ENCODE measurements at regions not wholly inside any gene's neighbourhood (a gene's known extent, or its start where the extent isn't known, plus 50 kb on each side); places are given as distances from the start of the nearest gene placed in this dataset.

- TF ChIP-seq CTCF (IDR thresholded peaks at IDR 0.05; ENCODE audit: low read depth, low read length, poor library complexity, severe bottlenecking): no peak
- TF ChIP-seq EZH2phosphoT487 (IDR thresholded peaks at IDR 0.05; ENCODE audit: borderline replicate concordance, low read length): no peak
Observed at GRCh38 chr13:64626105-64626504, 2604.0 kb downstream of the PCDH9 start.
